Raji (cell line): ENCODE measurements at regions not wholly inside any gene's neighbourhood (a gene's known extent, or its start where the extent isn't known, plus 50 kb on each side); places are given as distances from the start of the nearest gene placed in this dataset.

Experiments used
- POLR2A ChIP-seq: IDR thresholded peaks from 2 replicates; pipeline ENCODE4 v1.6.1; 2011; ENCODE audit warnings: low read depth, low read length, control low read depth; ENCODE audit not compliant: insufficient read depth

- no peak for TF ChIP-seq POLR2A
These were observed 881.0 kb downstream of the AMY1C start for GRCh38 chr1:104630567-104631149.

- no peak for TF ChIP-seq POLR2A
These were observed 886.9 kb downstream of the AMY1C start for GRCh38 chr1:104636581-104636980.

GRCh38 chr1:104646233-104646632 lies 896.5 kb downstream of the AMY1C start:
- TF ChIP-seq POLR2A: no peak

GRCh38 chr1:104648269-104648691 lies 898.6 kb downstream of the AMY1C start:
- TF ChIP-seq POLR2A: no peak

GRCh38 chr1:104665300-104665699 lies 915.6 kb downstream of the AMY1C start:
- no peak for TF ChIP-seq POLR2A

- TF ChIP-seq POLR2A: no peak
These were observed 922.1 kb downstream of the AMY1C start for GRCh38 chr1:104671684-104672353.

- TF ChIP-seq POLR2A: no peak
These were observed 949.7 kb downstream of the AMY1C start for GRCh38 chr1:104699433-104699832.

GRCh38 chr1:104702731-104703130 lies 953.0 kb downstream of the AMY1C start:
- no peak for TF ChIP-seq POLR2A

- TF ChIP-seq POLR2A: no peak
These were observed 957.0 kb downstream of the AMY1C start for GRCh38 chr1:104706631-104707147.

GRCh38 chr1:104718752-104719151 lies 969.1 kb downstream of the AMY1C start:
- TF ChIP-seq POLR2A: no peak

- no peak for TF ChIP-seq POLR2A
These were observed 971.0 kb downstream of the AMY1C start for GRCh38 chr1:104720741-104721140.

- no peak for TF ChIP-seq POLR2A
These were observed 977.2 kb downstream of the AMY1C start for GRCh38 chr1:104726917-104727316.

- no peak for TF ChIP-seq POLR2A
These were observed 984.2 kb downstream of the AMY1C start for GRCh38 chr1:104733866-104734265.

- TF ChIP-seq POLR2A: no peak
These were observed 996.2 kb downstream of the AMY1C start for GRCh38 chr1:104745875-104746274.

- TF ChIP-seq POLR2A: no peak
These were observed 997.3 kb downstream of the AMY1C start for GRCh38 chr1:104746994-104747393.

GRCh38 chr1:104760017-104760416 lies 1010.3 kb downstream of the AMY1C start:
- no peak for TF ChIP-seq POLR2A
